Prostate gland (tissue), 2 donors: ENCODE measurements at regions not wholly inside any gene's neighbourhood (a gene's known extent, or its start where the extent isn't known, plus 50 kb on each side); places are given as distances from the start of the nearest gene placed in this dataset.

Source experiments
- POLR2A ChIP-seq: fragments of 450-650 bp; IDR thresholded peaks from one replicate; pipeline ENCODE4 v1.6.1; 2016; ENCODE audit warnings: antibody characterized with exemption, mild to moderate bottlenecking
- POLR2AphosphoS5 ChIP-seq: sonication (generic); formaldehyde crosslinking; IDR thresholded peaks from one replicate; pipeline ENCODE4 v1.6.1; 2017; ENCODE audit warnings: antibody characterized with exemption
- TF ChIP-seq, protein P1 (sequence below), 4 experiments: fragments of 200-600 bp in 2 of 4; fragments of 450-650 bp in 2 of 4; sonication (generic) in 2 of 4; IDR thresholded peaks; 1 replicate in 3 of 4; 2 replicates in 1 of 4; pipeline ENCODE4 v1.5.1; 2016 to 2019; ENCODE audit warnings: antibody characterized with exemption in 4 of 4, mild to moderate bottlenecking in 2 of 4, moderate library complexity in 2 of 4

DNA sequence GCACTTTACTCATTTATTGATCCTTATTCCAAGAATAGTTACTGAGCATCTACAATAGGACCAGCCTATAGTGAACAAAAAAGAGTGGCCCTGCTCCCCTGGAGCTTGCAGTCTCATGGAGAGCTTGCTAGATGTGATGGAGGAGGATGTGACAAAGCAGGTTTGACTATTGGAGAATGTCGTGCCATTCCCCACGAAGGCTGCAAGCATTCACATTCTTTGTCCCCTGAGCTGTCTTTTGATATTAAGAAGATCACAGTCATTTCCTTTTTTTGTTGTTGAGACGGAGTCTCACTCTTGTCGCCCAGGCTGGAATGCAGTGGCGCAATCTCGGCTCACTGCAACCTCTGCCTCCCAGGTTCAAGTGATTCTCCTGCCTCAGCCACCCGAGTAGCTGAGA lies 115.0 kb upstream of the ADAMTS18 start:
- TF ChIP-seq, protein P1, sequence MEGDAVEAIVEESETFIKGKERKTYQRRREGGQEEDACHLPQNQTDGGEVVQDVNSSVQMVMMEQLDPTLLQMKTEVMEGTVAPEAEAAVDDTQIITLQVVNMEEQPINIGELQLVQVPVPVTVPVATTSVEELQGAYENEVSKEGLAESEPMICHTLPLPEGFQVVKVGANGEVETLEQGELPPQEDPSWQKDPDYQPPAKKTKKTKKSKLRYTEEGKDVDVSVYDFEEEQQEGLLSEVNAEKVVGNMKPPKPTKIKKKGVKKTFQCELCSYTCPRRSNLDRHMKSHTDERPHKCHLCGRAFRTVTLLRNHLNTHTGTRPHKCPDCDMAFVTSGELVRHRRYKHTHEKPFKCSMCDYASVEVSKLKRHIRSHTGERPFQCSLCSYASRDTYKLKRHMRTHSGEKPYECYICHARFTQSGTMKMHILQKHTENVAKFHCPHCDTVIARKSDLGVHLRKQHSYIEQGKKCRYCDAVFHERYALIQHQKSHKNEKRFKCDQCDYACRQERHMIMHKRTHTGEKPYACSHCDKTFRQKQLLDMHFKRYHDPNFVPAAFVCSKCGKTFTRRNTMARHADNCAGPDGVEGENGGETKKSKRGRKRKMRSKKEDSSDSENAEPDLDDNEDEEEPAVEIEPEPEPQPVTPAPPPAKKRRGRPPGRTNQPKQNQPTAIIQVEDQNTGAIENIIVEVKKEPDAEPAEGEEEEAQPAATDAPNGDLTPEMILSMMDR (IDR thresholded peaks at IDR 0.05) = no peak
- TF ChIP-seq POLR2A (no peak), POLR2AphosphoS5 (no peak)
